ENCODE measurements at regions not wholly inside any gene's neighbourhood (a gene's known extent, or its start where the extent isn't known, plus 50 kb on each side); places are given as distances from the start of the nearest gene placed in this dataset.

DNA sequence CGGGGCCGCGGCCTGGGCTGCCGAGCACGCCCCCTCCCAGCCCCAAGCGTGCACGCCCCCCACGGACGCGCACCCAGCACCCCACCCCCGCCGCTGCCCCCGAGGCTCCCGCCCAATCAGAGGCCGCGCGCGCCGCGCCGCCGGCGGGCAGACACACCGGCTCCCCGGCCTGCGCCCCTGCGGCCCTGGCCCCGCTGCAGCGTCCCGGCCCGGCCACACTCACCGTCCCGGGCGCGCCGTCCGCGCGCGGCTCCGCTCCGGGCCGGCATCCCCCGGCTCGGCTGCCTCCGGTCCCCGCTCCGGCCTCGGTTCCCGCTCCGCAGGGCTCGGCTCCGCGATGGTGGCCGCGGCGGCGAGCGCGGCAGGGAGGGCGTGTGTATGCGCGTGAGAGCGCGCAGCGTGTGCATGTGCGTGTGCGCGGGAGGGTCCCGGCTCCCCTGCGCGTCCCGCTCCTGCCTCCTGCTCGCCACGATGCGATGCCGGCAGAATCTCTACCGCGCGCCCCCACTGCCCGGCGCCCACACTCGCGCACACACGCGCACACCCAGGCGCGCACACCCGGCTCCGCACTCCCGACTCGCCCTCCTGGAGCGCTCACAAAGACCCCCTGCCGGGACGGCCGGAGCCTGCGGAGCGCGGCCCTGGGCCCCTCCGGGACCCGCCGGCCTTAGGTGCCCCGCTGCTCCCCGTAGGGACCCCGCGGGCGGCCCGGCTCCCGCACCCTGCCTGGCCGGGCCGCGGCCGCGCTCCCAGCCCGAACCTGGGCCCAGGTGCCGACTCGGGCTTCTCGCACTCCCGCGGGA lies 186.5 kb upstream of the LINGO1 start:
- ATAC-seq = no peak

DNA sequence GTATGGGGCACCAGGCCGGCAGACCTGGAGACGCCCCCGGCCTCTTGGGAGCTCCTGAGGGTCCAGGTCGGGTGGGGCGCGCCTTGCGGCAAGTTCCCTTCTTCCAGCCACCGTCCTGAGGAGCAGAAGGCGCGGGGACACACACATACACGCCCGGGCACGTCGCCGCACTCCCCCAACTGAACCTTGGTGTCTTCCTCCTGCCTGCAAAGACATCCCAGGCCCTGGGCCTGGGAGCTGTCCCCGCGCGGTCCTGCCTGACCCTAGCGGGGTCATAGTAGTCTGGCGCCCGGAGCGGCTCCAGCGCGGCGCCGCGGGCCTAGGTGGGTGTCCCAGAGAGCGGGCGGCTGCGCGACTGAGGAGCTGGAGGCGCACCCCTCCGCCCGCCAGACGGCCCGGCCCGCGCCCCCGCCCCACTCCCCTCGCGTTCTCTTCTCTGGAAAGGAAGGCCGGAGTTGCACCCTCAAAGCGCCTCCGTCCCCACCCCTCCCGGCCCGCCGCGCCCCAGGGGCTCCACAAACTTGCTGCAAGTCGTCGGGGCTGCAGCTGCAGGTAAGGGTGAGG lies 185.9 kb upstream of the LINGO1 start:
- no peak for ATAC-seq

DNA sequence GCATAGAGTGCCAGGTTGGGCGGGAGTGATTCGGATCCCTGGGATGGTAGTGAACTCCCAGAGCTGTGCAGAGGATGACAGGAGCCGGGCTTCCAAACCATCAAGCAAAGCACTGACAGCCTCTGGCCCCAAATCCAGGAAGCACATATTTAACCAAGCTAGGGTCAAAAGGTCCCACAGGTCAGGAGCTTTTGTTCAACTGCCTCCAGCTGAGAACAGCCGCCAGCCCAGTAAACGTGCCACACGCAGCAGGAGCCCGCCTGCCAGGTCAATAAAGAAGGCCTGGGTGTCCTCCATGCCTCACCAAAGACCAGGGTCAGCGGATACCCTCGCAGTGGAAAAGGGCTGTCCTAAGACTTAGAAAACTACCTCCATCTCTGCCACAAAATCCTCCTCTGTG lies 184.7 kb upstream of the LINGO1 start:
- no peak for ATAC-seq

DNA sequence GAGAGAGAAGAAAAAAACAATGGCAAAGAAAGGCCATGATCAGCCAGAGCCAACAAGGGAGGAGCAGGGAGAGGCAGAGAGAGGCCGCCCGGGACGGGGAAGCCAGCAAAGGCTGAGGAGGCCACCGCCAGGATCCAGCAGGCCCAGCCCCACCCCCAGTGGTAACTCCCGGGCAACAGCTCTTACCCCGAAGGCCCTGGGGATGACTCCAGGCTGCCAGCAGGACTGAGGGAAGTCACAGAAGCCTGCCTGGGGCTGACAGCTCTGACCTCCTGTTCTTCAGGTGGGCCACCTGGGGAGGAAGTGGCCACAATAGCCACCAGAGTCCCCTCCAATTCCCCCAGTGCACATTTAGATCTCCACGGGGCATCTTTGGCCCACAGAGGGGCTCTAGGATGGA lies 184.3 kb upstream of the LINGO1 start:
- ATAC-seq = no peak

DNA sequence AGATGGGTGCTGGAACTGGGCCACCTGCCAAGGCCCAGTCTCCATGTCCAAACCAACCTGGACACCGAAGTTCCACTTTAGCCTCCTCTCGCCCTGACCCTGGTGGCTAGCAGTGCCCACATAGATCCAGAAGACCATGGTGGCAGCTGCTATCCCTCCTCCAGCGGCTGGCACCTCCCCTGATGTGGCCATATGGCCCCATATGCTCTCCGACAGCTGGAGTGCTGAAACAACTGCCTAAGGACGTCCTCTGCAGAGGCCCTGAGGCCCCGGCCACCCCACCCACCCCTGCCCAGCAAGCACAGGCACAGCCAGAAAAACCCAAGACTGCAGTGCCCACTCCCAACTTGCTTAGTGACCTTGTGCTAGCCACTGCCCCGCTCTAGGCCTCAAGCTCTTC lies 182.3 kb upstream of the LINGO1 start:
- ATAC-seq = no peak

DNA sequence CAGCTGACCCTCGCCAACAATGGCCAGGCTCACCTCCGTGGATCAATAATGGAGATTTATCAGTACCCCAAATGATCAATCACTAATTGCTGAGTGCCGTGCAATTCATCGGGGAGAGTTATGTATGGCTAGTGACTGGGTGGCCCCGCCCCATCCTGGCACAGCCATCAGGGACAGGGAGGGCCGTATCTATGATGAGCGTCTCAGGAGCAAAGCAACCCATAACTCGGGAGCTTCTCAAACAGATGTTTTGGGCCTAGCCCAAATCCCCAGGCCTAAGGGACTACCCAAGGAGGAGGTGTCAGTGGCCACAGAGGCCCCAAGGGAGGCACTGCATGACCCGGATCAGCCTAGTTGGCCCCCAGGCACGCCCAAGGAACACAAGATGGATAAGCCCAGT lies 180.0 kb upstream of the LINGO1 start:
- ATAC-seq = no peak

DNA sequence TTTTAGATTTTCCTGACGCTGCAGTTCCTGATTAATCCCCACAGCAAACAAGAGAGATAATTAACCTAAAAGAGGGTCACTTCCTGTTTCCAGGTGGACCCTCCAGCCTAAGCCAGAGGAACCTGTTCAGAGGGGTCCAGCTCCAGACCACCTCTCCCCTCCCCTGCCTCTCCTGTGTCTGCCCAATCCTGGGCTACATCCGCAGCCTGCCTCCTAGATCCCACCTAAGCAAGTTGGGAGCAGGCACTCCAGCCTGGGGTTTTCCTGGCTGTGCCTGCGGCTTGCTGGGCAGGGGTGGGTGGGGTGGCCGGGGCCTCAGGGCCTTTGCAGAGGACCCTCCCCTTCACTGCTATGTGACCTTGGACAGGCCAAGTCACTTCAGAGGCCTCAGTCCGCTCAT lies 178.6 kb upstream of the LINGO1 start:
- ATAC-seq = no peak

DNA sequence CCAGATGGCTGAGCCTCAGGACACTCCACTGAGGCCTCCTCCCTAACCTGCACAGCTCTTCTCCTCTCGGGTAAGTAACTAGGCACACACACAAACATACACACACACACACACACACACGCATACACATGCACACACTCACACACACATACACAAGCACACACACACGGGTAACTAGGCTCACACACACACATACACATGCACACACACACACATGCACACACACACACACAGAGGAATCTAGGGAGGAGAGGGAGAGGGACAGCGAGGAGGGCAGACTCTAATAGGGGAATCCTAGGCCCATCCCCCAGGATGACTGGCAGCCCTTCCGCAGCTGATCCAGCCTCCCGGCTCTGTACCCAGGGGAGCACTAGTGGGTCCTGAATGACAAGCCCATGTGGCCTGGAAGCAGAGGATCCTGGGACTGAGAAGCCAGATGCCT lies 177.4 kb upstream of the LINGO1 start:
- no peak for ATAC-seq

DNA sequence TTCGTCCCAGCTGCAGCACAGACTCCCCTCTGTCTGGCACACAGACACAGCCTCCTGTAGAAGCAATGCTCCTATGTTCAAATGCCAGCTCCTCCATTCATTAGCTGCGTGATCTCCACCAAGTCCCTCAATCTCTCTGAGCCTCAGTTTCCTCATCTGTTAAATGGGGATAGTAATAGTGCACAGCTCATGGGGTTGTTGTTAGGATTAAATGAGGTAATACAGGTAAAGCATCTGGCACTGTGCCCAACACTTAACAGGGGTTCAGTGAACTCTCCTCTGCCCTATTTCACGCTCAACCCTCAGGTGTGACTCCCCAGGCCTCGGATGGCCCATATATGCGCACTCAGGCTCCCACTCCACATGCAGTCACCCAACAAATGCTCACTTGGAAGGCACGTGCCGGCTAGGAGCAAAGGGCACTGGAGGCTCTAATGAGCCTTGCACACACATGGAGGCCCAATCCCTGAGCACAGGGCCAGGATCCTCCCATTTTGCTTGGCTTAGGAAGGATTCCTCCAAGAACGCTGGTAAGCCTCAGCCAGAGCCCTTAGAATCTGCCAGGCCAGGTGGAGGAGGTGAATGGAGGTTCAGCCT lies 176.0 kb upstream of the LINGO1 start:
- no peak for ATAC-seq

DNA sequence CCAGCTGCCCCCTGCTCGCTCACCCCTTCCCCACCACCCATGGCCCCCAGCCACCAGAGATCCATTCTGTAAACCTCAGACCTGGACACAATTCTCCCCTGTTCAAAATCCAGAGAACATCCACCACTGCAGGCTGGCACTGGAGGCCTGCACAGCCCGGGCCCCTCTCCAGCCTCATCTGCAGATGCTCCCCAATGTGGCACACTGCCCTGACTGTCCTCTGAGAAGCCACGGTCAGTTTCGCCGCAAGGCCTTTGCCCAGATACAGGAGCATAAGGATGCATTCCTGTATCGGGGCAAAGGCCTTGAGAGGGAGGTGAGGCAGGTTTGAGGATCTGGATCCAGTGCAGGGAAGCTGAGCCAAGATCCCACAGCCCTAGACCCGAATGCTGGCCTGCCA lies 175.4 kb upstream of the LINGO1 start:
- no peak for ATAC-seq

DNA sequence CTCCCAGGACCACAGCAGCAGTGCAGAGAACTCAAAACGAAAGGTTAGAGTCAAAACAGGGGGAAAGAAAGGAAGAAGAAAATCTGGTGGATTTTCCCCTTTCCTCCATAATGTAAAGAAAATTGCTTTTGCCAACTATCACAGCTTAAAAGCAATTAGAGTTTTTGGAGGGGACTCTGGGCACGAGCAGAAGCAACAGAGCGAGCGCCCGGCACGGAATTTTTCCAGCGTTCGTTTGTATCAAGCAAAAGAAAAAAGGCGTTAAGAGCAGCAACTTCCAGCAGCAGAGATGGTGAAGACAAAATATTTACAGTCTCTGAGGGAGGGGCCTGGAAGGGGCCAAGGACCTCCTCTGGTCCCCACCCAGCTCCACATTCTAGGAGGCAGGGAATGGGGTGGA lies 174.9 kb upstream of the LINGO1 start:
- no peak for ATAC-seq

DNA sequence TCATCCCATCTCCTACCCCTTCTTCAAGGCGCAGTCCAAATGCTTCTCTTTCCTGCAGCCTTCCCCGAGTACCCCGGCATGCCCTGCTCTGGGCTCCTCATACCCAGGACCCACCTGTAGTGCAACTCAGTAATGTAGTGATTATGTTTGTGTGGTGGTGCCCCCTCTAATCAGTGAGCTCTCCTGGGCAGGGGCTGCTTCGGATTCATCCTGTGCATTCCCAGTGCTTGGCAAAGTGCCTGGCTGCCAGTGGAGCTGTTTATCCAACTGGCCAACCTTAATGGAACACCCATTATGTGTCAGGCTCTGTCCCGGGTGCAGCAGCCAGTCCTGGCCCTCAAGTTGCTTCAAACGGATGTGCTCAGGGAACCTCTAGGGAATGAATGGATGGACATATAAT lies 174.4 kb upstream of the LINGO1 start:
- no peak for ATAC-seq

DNA sequence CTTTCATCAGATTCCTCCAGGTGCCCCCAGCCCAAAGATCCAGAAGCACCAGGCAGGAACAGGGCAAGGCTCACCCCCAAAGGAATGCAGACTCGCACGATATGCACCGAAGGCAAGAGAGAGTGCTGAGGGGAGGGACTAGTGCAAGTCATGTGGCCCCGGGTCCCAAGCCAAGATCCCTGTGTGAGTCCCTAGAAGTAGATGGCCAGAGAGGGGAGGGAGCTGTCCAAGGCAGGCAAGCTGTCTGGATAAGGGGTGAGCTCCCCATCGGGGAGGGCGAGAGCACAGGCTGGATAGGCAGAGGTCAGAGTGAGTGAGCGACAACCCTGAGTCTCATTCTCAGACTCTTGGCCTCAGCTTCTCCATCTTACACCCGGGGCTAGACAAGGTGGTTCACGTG lies 171.5 kb upstream of the LINGO1 start:
- ATAC-seq = no peak

DNA sequence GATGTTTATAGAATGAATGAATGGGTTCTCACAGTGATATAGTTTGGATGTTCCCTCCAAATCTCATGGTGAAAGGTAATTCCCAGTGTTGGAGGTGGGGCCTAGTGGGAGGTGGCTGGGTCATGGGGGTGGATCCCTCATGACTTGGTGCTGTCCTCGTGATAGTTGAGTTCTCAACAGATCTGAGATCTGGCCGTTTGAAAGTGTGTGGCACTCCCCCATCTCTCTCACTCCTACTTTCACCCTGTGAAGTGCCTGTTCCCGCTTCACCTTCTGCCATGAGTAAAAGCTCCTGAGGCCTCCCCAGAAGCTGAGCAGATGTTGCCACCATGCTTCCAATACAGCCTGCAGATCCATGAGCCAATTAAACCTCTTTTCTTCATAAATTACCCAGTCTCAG lies 170.8 kb upstream of the LINGO1 start:
- no peak for ATAC-seq

DNA sequence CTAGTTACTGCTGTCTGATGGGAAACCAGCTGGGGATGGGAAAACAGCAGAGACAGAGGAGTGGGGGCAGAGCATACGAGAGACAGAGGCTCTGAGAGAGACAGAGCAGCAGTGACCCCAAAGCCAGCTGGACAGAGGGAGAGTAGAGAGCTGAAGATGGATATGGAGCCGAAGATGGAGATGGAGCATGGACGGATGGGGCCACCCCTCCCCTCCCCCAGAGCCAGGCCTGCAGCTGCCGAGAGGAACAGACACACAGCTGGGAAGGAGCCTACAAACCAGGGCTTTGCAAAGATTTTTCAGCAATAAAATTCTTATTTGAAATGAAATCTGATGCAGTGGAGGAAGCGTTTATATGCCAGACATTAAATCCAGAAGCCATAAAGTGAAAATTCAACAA lies 167.6 kb upstream of the LINGO1 start:
- no peak for ATAC-seq

DNA sequence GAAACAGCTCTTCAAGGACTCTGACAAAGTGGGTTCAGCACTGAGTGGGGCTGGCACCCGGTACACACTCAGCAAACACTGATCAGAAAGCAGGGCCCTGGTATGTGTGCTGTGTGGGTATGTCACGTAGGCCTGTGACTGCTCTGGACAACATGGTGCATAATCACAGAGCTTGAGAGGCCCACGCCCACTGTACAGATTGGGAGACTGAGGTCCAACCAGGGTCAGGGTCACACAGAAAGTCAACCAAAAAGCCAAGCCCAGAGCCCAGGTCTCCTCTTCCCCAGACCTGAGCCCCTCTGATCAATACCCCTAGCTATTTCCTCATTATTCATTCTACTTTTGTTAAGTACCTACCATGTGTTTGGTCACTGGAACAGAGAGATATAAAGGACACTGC lies 166.1 kb upstream of the LINGO1 start:
- ATAC-seq = no peak

DNA sequence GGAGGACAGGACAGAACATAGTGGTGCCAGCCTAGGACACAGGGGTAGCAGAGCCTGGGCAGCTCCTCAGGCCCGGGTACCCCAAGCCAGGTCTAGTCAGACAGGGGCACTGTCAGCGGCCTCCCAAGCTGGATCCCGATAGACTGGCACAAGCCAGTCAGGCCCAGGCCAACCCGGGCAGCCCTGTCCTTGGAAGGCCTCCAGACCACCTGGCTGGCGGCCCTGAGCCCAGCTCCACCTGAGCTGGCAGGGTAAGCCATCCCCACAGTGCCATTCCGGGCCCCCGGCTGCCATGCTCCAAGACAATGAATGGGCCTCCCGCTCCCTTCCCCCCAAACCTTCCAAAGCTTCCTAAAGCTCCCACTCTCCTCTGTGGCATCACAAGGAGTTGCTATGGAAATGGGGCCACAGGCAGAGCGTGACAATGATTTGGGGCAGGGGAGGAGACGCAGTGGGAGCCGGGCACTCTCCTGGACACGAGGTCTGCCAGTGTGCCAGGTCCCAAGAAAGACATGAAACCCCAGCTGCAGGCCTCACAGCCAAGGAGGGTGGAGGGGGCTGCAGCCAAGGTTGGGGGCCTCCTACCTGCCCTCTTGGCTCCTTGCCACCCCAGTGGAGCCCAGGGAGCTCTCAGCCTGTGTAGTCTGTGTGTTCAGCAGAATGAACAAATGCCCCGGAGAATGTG lies 165.6 kb upstream of the LINGO1 start:
- ATAC-seq = no peak

DNA sequence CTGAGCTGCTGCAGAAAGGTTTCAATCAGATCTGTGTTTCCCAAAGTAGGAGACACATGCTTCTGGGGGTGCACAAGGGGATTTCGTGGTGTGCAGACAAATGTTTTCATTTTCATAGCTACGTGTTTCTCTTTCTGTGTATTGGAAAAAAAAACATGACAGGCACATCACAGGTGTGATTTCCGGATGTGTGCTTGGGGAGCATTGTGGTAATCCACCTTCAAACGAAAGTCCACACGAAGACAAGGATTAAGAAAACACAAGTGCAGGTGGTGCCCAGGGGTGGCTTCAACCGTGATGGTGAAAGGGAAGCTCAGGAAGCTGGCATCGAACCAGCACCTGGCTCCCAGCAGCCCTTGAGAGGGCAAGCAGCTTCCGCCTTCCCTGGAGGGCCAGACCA lies 164.6 kb upstream of the LINGO1 start:
- no peak for ATAC-seq

DNA sequence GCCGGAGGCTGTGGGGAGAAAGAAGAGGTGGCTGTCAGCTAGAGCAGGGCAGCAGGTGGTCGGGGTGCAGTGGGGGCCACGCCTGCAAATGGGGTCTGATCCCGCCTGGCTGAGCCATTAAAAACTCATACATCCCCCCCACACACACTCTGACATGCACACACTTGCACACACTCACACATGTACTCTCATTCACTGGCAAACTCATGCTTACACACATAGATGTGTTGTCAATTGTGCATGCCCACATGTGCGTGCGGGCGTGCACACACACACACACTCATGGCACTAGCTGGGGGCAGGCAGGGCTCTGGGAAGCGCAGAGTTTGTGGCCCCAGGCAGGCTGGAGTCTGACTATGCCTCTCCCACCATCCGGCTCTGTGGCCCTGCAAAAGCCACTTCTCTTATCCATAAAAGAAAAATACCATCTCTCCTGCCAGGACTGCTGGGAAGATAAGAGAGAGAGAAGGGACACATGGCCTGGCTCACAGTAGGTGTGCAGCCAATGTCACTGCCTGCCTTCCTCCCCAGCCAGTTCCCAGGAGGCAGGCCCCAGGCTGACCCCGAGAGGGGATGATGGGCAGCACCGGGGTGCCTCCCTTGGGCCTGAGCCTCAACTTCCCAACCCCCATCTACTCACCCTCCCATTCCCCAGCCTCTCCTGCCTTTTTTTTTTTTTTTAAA lies 163.5 kb upstream of the LINGO1 start:
- ATAC-seq = no peak

DNA sequence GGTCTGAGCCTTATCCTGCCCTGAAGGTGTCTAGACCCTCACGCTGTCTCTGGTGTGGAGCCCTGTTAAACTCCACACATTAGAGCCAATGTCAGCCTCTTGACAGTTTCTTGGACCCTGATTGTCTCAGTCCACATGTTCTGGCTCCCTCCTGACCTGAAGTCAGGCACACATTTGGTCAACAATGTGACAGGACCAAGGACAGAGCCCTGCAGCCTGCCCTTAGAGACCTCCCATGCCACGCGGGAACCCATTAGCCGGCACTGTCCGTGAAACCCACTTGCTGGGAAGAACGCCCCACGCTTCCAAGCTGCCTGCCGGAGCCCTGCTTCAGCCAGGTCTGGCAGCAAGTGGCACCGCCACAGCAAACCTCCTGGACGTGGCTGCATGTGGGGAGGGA lies 162.7 kb upstream of the LINGO1 start:
- no peak for ATAC-seq

DNA sequence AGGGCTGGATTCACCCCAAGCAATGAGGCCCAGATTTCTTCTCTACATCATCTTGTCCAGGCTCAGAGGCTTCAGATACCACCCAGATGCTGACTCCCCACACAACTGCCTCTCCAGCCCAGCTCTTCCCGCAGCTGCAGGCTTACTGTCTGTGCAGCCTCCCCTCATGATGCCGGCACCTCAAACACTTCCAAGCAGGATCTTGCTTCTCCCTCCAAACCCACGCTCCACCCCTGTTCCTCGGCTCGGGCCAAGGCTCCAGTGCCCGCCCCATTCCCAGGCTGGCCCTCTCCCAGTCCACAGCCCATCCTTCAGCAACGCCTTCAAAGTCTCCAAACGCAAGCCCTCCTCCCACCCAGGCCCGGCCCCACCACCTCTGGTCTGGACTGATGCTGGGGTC lies 159.2 kb upstream of the LINGO1 start:
- no peak for ATAC-seq

DNA sequence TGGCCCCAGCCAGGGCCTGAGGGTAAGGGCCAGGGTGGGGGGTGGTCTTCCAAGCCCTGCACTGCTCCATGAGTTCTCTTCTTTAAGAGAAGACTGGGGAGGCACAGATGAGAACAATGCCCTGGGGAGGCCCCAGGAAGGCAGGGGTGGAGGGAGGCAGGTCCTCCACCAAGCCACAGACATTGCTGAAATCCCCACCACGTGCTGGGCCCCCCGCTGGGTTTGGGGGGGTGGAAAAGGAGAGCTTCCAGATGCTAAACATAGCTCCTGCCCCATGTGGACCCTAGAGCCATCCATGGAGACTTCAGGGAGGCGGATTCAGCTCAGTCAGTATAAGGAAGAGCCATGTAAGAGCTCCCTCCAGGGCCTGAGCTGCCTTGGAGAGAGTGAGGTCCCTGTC lies 157.8 kb upstream of the LINGO1 start:
- ATAC-seq = no peak

DNA sequence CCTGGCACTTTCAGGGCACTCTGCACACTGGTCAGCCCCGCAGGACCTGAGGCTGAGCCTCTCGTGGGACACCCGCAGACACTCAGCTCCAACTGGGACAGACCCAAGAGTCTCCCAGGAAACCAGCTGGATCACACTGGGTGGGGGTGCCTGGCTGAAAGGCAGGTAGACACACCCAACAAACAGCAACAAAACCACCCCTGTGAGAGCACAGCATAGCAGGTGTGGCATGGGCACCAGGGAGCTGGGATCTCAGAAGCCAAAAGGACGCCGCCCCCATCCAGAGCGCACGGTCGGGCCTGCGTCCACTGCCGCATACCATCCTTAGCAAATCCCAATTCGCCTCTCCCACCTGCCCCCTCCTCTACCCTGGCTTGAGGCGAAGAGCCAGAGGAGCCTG lies 154.2 kb upstream of the LINGO1 start:
- no peak for ATAC-seq

All from activated CD4-positive, CD25-positive, alpha-beta regulatory T cell treated with anti-CD3 and anti-CD28 coated beads, Interleukin-2, amount 50 U/mL, for 24 hours (primary cell).